Lower leg skin (tissue), 4 donors: ENCODE measurements at regions not wholly inside any gene's neighbourhood (a gene's known extent, or its start where the extent isn't known, plus 50 kb on each side); places are given as distances from the start of the nearest gene placed in this dataset.

Experiments
- DNase-seq, 2 donors: peaks; one replicate each; pipeline ENCODE4 v3.0.0-alpha.2; 2019; ENCODE audit warnings: low spot score in 2 of 2
- H3K4me3 ChIP-seq: fragments of 200-600 bp; sonication (generic); 2 replicates; pipeline ENCODE4 v1.5.1; 2017; ENCODE audit warnings: mild to moderate bottlenecking, low read depth; ENCODE audit not compliant: poor library complexity, severe bottlenecking
- CTCF ChIP-seq, 3 donors: fragments of 450-650 bp; IDR thresholded peaks; one replicate each; pipeline ENCODE4 v1.5.1; 2016; ENCODE audit warnings: antibody characterized with exemption in 3 of 3, mild to moderate bottlenecking in 3 of 3, moderate library complexity in 2 of 3
- POLR2A ChIP-seq, 2 donors: fragments of 450-650 bp; IDR thresholded peaks; one replicate each; pipeline ENCODE4 v1.6.1; 2016 to 2017; ENCODE audit warnings: antibody characterized with exemption in 2 of 2, mild to moderate bottlenecking in 1 of 2, moderate library complexity in 1 of 2
- WGBS, 2 donors: methylation state at CpG; one replicate each; pipeline ENCODE4 v1.1.5; 2018; 5-methylcytosine and 5-hydroxymethylcytosine counted together
- intact Hi-C: fragments of 100-400 bp; cut with DNase I; formaldehyde crosslinking; loops from one replicate; pipeline ENCODE4 v1.15.0; 2023; ENCODE audit warnings: low total_unique reads

DNA sequence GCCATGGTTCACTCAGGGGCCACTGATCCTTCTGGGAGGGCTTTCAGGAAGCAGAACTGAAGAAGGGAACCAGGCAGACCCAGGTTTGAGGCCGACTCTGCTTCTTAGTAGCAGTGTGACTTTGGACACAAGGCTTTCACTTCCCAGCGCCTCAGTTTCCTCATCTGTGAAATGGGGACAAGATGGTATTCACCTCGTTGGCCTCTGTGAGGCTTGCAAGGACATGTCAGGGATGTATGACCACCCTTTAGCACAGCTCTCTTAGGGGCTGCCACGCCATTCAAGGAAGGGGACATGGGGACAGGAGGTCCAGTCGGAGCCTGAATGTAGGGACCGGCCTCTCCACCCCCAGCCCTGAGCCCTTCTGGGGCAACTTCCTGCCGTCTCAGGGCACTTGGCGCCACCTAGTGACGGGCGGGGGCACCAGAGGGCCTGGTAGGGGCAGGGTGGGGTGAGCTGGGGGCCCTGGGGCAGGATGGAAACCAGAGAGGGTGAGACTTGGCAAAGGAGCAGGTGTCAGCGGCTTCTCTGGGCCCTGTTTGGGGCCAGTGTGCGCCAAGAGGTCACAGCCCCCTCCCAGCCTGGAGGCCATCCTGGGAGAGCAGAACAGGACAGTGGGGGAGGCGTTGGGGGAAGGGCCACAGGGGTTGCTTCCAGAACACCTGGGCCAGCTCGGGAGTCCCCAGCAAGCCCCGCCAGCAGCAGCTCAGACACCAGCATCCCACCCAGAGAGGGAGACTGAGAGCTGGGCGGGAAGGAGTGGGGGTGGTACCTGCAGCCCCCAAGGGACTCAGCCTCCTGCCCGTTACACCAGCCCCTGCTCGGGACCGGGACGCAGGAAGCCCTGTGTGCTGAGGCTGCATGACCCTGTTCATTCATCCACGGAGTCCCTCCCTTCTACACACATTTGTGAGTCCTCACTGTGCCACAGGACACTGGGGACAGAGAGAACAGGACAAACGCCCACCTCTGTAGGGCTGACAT, 102.5 kb upstream of the TARDBP start:
- WGBS, 2 donors: 55 to 67% methylated on average over 18 to 22 of the region's 22 CpGs
- no peak overlapping the region for H3K4me3 ChIP-seq
- intact Hi-C loops: no loop called here
- no peak for TF ChIP-seq POLR2A (IDR thresholded peaks at IDR 0.05)
- no peak for TF ChIP-seq CTCF (IDR thresholded peaks at IDR 0.05)
- no peak for DNase-seq

DNA sequence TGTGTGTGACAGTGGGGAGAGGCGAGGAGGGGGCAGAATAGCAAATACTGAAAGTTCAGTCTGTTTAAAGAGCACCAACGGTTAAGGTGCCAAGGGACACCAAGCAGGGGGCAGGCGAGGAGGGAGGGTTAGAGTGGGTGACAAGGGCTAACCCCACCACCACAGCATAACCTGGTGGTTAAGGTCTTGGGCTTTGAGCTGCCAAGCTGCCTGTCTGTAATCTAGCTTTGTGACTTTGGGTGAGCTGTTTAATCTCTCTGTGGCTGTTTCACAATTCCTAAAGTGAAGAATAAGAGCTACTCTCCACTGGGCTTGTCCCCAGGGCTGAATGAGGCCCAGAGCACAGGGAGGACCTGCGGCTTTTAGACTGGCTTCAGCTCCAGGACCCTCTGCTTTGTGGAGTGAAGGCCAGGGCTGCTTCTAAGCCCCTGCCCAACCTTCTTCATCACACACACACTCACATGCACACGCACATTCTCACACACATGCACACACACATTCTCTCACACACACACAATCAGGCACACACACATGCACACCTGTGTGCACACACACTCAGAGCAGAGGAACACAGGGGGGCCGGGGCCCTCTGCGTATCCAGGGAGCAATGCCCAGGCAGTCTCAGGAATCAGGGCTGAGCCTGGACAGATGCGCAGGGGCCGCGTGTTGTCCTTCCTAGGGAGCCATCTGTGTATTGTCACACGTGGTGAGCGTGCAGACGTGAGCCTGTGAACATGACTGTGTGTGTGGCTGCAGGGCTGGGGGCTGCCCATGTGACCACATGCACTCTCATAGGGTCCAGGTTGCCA, 101.6 kb upstream of the TARDBP start:
- no peak for DNase-seq
- 83 to 91% methylated on average over 13 of the region's 13 CpGs for WGBS, 2 donors
- no peak for TF ChIP-seq CTCF (IDR thresholded peaks at IDR 0.05)
- TF ChIP-seq POLR2A (IDR thresholded peaks at IDR 0.05): no peak

DNA sequence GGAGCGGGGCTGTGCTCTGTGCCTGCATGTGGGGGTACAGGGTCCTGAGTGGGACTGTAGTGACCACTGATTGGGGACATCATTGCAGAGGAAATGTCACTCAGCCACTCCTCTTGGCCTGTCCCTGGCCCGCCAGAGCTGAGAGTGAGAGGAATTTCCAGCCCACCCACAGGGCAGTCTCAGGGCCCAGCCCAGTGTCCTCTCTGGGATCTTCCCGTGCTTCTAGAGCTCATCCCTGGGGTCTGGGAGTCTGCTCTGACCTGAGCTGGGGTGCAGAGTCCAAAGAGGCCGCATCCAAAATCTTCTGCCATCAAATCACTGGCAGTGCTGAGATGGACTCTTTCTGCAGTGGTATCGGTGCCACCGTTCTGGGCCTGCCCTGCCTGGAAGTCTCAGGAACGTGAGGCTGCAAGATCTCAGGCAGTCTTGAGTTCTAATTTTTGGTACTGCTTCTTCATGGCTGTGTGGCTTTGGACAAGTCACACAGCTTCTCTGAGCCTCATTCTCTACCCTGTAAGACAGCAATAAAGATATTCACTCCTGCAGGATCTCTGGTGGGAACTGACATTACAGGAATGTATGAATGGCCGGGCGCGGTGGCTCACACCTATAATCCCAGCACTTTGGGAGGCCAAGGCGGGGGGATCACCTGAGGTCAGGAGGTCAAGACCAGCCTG, 100.8 kb upstream of the TARDBP start:
- intact Hi-C loops: no loop called here
- TF ChIP-seq CTCF (IDR thresholded peaks at IDR 0.05) (no peak), POLR2A (IDR thresholded peaks at IDR 0.05) (no peak)
- WGBS, 2 donors: 87 to 90% methylated on average over 11 of the region's 11 CpGs
- H3K4me3 ChIP-seq: no peak overlapping the region
- DNase-seq: no peak

More for the DNA sequence above, 101.6 kb upstream of the TARDBP start:
- intact Hi-C loops: no loop called here
- no peak overlapping the region for H3K4me3 ChIP-seq

DNA sequence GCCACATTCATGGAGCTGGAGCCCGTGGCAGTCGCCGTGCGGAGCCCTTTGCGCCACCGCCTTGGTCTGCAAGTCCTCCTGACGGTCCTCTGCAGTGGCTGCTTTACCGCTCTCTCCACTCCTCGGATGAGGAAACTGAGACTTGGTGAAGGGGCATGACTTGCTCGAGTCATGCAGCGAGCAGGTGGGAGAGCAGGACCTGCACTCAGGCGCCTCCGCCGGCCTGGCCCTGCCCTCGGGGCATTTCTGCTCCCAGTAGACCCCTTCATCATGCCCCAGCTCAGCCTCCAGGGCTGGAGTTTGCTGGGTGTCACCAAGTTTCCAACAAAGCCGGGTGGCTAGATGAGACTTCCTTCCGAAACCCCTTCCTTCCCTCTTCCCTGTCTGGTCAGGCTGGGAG, 100.0 kb upstream of the TARDBP start:
- intact Hi-C loops: no loop called here
- 86 to 94% methylated on average over 17 of the region's 17 CpGs for WGBS, 2 donors
- DNase-seq: no peak
- no peak overlapping the region for H3K4me3 ChIP-seq
- no peak for TF ChIP-seq CTCF (IDR thresholded peaks at IDR 0.05)
- TF ChIP-seq POLR2A (IDR thresholded peaks at IDR 0.05): no peak

DNA sequence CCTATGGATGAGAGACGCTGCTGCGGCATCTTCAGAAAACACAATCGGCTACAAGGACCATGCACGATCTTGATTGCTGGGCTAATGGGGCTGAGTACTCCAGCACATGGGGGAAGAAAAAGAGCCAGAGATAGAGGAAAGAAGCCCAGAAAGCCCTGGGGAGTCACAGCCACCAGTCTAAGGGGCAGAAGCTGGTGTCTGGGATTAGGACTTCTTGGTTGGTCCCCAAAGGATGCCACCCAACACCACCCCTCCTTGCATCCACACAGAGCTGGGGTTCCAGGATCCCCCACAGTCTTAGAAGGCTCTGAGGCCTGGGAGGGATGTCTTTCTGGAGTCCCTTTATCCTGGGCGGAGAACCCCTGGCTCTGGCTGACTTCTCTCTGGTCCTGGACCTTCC, 98.4 kb upstream of the TARDBP start:
- DNase-seq: no peak
- 95% methylated on average over 5 of the region's 5 CpGs for WGBS, 2 donors
- intact Hi-C loops: no loop called here
- H3K4me3 ChIP-seq: no peak overlapping the region
- TF ChIP-seq POLR2A (IDR thresholded peaks at IDR 0.05) (no peak), CTCF (IDR thresholded peaks at IDR 0.05) (no peak)
